Body of pancreas (tissue), 4 donors: ENCODE measurements at regions not wholly inside any gene's neighbourhood (a gene's known extent, or its start where the extent isn't known, plus 50 kb on each side); places are given as distances from the start of the nearest gene placed in this dataset.

ENCODE experiments used
- ATAC-seq: fragments of 150-250 bp; one replicate; pipeline ENCODE4 v1.9.1; 2016
- DNase-seq, 4 donors: peaks; one replicate each; pipeline ENCODE4 v3.0.0-alpha.2; 2019
- H3K27ac ChIP-seq, 4 donors: fragments of 200-600 bp; sonication (generic); 1 replicate in 3 of 4; 2 replicates in 1 of 4; pipeline versions ENCODE4 v1.5.1 to v1.6.1; 2016 to 2019; ENCODE audit warnings: mild to moderate bottlenecking in 1 of 4, mixed read lengths in 1 of 4, moderate library complexity in 1 of 4
- H3K27me3 ChIP-seq, 2 donors: fragments of 200-600 bp; sonication (generic); one replicate each; pipeline ENCODE4 v1.6.0; 2016; ENCODE audit warnings: mild to moderate bottlenecking in 1 of 2
- H3K36me3 ChIP-seq, 2 donors: fragments of 200-600 bp; sonication (generic); replicated peaks in 1 of 2; 2 replicates each; pipeline ENCODE4 v1.5.1; 2016; ENCODE audit warnings: low read depth in 2 of 2; ENCODE audit not compliant: insufficient read depth in 1 of 2
- H3K4me1 ChIP-seq: fragments of 200-600 bp; sonication (generic); one replicate; pipeline ENCODE4 v1.6.0; 2016
- H3K4me3 ChIP-seq, 2 donors: fragments of 200-600 bp; sonication (generic); 1 replicate in 1 of 2; 2 replicates in 1 of 2; pipeline ENCODE4 v1.5.1; 2016 to 2019
- H3K9me3 ChIP-seq, 3 donors: fragments of 200-600 bp; sonication (generic); 1 replicate in 2 of 3; 2 replicates in 1 of 3; pipeline ENCODE4 v1.5.1; 2016
- POLR2A ChIP-seq, 3 donors: fragments of 450-650 bp; IDR thresholded peaks; one replicate each; pipeline ENCODE4 v1.6.1; 2016; ENCODE audit warnings: antibody characterized with exemption in 3 of 3, mild to moderate bottlenecking in 2 of 3
- WGBS, 2 donors: methylation state at CpG; one replicate each; pipeline ENCODE4 v1.1.5; 2017; 5-methylcytosine and 5-hydroxymethylcytosine counted together
- intact Hi-C: fragments of 100-400 bp; cut with DNase I; formaldehyde crosslinking; loops from one replicate; pipeline ENCODE4 v1.15.1; 2023
- TF ChIP-seq, protein P1 (sequence below), 7 experiments: fragments of 450-650 bp in 4 of 7; fragments of 200-600 bp in 3 of 7; sonication (generic) in 3 of 7; IDR thresholded peaks; one replicate each; pipeline ENCODE4 v1.5.1; 2016 to 2019; ENCODE audit warnings: antibody characterized with exemption in 7 of 7

DNA sequence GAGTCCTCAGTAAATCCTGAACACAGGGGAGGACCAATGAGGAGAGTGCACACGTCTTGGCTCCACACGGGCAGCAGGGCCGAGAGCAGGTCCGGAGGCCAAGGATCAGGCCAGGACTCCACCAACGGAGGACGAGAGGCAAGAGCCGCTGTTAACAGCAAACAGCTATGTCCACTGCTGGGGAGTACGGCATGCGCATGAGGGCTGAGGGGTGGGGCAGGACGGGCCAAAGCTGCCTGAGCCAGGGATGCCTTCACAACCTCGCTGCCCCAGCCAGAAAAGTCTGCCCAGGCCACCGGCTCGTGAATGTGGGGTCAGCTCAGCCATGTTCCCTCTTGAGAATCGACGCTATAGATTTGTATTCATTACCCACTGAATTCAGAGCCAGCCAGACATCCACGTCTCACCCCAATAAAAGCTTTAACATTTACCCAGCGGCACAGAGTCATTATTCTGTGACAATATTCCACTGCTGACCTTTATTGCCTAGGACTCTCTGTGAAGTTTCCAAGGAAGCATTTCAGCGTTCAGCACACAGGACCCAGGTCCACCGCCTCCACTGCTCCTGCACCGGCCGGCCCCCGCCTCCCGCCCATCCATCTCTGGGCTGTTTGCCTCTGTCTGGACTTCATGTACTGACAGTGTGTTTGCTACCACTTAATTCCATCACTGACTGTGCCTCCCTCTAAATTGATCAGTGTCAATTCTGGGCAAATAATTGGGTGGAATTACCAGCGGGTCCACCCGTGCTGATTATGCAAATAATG, 384.9 kb downstream of the SHANK2 start:
- Histone ChIP-seq H3K27me3 (no peaks in the 10 kb centered on the region), H3K9me3 (no peaks in the 10 kb centered on the region), H3K36me3 (no peaks in the 10 kb centered on the region), H3K4me3 (no peak overlapping the region), H3K4me1 (no peaks in the 10 kb centered on the region), H3K27ac (no peak overlapping the region)
- intact Hi-C loops: no loop called here
- DNase-seq (no peak), ATAC-seq (no peak)
- WGBS, 2 donors: 88 to 92% methylated on average over 24 to 25 of the region's 25 CpGs
- TF ChIP-seq, protein P1, sequence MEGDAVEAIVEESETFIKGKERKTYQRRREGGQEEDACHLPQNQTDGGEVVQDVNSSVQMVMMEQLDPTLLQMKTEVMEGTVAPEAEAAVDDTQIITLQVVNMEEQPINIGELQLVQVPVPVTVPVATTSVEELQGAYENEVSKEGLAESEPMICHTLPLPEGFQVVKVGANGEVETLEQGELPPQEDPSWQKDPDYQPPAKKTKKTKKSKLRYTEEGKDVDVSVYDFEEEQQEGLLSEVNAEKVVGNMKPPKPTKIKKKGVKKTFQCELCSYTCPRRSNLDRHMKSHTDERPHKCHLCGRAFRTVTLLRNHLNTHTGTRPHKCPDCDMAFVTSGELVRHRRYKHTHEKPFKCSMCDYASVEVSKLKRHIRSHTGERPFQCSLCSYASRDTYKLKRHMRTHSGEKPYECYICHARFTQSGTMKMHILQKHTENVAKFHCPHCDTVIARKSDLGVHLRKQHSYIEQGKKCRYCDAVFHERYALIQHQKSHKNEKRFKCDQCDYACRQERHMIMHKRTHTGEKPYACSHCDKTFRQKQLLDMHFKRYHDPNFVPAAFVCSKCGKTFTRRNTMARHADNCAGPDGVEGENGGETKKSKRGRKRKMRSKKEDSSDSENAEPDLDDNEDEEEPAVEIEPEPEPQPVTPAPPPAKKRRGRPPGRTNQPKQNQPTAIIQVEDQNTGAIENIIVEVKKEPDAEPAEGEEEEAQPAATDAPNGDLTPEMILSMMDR (IDR thresholded peaks at IDR 0.05): no peak
- no peak for TF ChIP-seq POLR2A (IDR thresholded peaks at IDR 0.05)

DNA sequence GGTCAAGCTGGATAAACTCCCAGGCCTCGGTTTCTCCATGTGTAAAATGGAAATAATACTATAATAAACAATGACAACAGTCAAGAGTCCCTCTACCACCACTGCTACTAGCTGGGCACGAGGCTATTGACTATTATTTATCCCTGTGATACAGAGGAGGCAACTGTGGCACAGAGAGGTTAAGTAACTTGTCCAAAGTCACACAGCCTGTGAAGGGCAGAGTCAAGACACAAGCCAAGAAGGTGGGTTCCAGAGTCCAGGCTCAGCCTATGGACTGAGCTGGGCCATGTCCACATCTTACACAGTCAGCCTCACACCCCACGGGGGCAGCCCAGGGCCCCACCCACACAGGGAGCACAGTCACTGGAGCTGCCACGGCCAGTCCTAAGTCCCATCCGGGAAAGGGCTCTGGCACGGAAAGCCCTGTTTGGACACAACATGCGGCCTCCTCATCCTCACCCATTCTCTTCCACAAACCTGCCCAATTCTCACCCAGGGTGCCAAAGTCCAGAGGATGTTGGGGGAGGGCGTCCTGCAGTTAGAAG, 384.0 kb downstream of the SHANK2 start:
- no peaks in the 10 kb centered on the region for H3K36me3 ChIP-seq
- ATAC-seq (no peak), DNase-seq (no peak)
- H3K4me1 ChIP-seq: no peaks in the 10 kb centered on the region
- no peak overlapping the region for H3K27ac ChIP-seq
- WGBS, 2 donors: 89 to 92% methylated on average over 5 to 8 of the region's 8 CpGs
- no peaks in the 10 kb centered on the region for H3K9me3 ChIP-seq
- H3K27me3 ChIP-seq: no peaks in the 10 kb centered on the region
- intact Hi-C loops: no loop called here
- H3K4me3 ChIP-seq: no peak overlapping the region
- no peak for TF ChIP-seq POLR2A (IDR thresholded peaks at IDR 0.05)
- TF ChIP-seq, protein P1 (IDR thresholded peaks at IDR 0.05): no peak

DNA sequence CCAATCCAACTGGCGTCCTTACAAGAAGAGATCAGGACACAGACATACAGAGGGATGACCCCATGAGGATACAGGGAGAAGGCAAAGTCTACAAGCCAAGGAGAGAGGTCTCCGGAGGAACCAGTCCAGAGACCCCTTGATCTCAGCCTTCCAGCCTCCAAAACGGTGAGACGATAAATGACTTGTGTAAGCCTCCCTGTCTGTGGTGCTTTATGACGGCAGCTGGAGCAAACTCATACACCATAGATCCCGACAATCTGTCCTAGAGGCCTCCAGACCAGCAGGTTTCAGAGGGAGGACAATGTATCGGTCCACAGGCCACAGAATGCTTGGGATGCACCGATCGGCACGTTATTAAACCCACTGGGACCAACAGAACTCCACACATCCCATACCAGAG, 383.3 kb downstream of the SHANK2 start:
- H3K4me1 ChIP-seq: no peaks in the 10 kb centered on the region
- no peak overlapping the region for H3K4me3 ChIP-seq
- H3K36me3 ChIP-seq: no peaks in the 10 kb centered on the region
- WGBS, 2 donors: 92 to 94% methylated on average over 10 of the region's 10 CpGs
- H3K27ac ChIP-seq: no peak overlapping the region
- no peaks in the 10 kb centered on the region for H3K27me3 ChIP-seq
- no peak for DNase-seq
- no peaks in the 10 kb centered on the region for H3K9me3 ChIP-seq
- no peak for ATAC-seq
- intact Hi-C loops: no loop called here
- TF ChIP-seq POLR2A (IDR thresholded peaks at IDR 0.05): no peak
- TF ChIP-seq, protein P1 (IDR thresholded peaks at IDR 0.05): no peak

DNA sequence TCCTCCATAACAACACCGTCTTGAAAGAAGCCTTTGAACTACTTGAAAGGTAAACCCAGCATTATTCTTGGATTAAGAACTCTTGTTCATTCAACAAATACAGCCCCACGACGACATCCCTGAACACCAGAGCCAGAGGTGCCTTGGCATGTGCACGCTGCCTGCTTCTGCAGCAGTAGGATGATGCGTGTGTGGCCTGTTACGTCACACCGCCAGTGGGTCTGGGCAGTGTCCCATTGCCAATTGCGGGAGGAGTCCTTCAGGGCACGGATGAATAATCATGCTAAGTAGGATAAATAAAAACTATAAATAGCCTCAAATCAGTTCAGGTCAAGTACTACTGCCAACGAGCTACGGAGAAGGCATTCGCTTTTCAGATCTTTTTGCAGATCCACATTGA, 380.5 kb downstream of the SHANK2 start:
- DNase-seq (no peak), ATAC-seq (no peak)
- no peaks in the 10 kb centered on the region for H3K27me3 ChIP-seq
- intact Hi-C loops: no loop called here
- H3K4me1 ChIP-seq: no peaks in the 10 kb centered on the region
- no peaks in the 10 kb centered on the region for H3K36me3 ChIP-seq
- no peaks in the 10 kb centered on the region for H3K9me3 ChIP-seq
- 78 to 84% methylated on average over 12 of the region's 12 CpGs for WGBS, 2 donors
- no peak overlapping the region for H3K4me3 ChIP-seq
- H3K27ac ChIP-seq: no peak overlapping the region
- TF ChIP-seq, protein P1 (IDR thresholded peaks at IDR 0.05): no peak
- no peak for TF ChIP-seq POLR2A (IDR thresholded peaks at IDR 0.05)

DNA sequence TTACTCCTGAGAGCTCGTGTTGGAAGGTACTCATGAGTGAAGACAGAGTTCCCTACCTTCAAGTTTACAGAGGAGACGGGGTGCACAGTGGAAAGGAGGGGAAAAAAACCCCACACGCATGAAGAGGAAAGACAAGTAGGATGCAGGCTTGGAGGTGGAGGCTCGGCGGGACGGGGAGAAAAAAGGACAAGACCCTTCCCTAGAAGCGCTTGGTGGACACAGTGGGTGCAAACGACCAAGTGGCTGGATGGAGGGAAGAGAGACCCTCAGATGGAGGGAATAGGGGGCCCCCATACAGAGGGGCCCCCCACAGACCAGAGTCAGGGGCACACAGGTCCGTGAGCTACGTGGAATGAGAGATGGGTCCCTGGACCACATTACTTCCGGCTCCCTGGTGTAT, 380.1 kb downstream of the SHANK2 start:
- Histone ChIP-seq H3K4me1 (no peaks in the 10 kb centered on the region), H3K9me3 (no peaks in the 10 kb centered on the region), H3K27me3 (no peaks in the 10 kb centered on the region), H3K36me3 (no peaks in the 10 kb centered on the region), H3K4me3 (no peak overlapping the region), H3K27ac (no peak overlapping the region)
- ATAC-seq (no peak), DNase-seq (no peak)
- intact Hi-C loops: no loop called here
- 89% methylated on average over 11 of the region's 11 CpGs for WGBS, 2 donors
- no peak for TF ChIP-seq POLR2A (IDR thresholded peaks at IDR 0.05)
- TF ChIP-seq, protein P1 (IDR thresholded peaks at IDR 0.05): no peak
